Upper lobe of left lung (tissue), 6 donors: ENCODE measurements at regions not wholly inside any gene's neighbourhood (a gene's known extent, or its start where the extent isn't known, plus 50 kb on each side); places are given as distances from the start of the nearest gene placed in this dataset.
"Not testable (repeated sequence)": the region's sequence is repeated elsewhere in the genome, so short reads cannot be mapped to it uniquely, and the experiment has no call there.

Experiments
- ATAC-seq, 2 donors: fragments of 200-7000 bp; cut with Tn5 transposase; one replicate each; pipeline ENCODE4 v1.9.1; 2022; ENCODE audit warnings: mild to moderate bottlenecking in 2 of 2, moderate library complexity in 2 of 2; ENCODE audit not compliant: low FRiP score in 2 of 2
- DNase-seq, 2 donors: peaks; one replicate each; pipeline ENCODE4 v3.0.0-alpha.2; 2019 to 2020
- H3K27ac ChIP-seq, 4 donors: fragments of 200-600 bp; sonication (generic); one replicate each; pipeline ENCODE4 v1.5.1; 2016 to 2019
- H3K27me3 ChIP-seq, 4 donors: fragments of 200-600 bp; sonication (generic); one replicate each; pipeline ENCODE4 v1.5.1; 2017 to 2019
- H3K36me3 ChIP-seq, 4 donors: fragments of 200-600 bp; sonication (generic); one replicate each; pipeline ENCODE4 v1.5.1; 2016 to 2019
- H3K4me1 ChIP-seq, 4 donors: fragments of 200-600 bp; sonication (generic); one replicate each; pipeline ENCODE4 v1.5.1; 2018 to 2019
- H3K4me3 ChIP-seq, 4 donors: fragments of 200-600 bp; sonication (generic); one replicate each; pipeline ENCODE4 v1.5.1; 2017 to 2019; ENCODE audit warnings: mild to moderate bottlenecking in 2 of 4, moderate library complexity in 1 of 4
- H3K9me3 ChIP-seq, 4 donors: fragments of 200-600 bp; sonication (generic); one replicate each; pipeline ENCODE4 v1.5.1; 2018 to 2019
- EP300 ChIP-seq, 4 donors: sonication (generic); formaldehyde crosslinking; IDR thresholded peaks; one replicate each; pipeline ENCODE4 v1.5.1; 2017; ENCODE audit warnings: antibody characterized with exemption in 4 of 4, control low read depth in 2 of 4
- POLR2A ChIP-seq, 4 donors: fragments of 450-650 bp; IDR thresholded peaks; one replicate each; pipeline ENCODE4 v1.5.1; 2016 to 2017; ENCODE audit warnings: antibody characterized with exemption in 4 of 4, mild to moderate bottlenecking in 2 of 4
- POLR2AphosphoS5 ChIP-seq, 2 donors: sonication (generic); formaldehyde crosslinking; IDR thresholded peaks; one replicate each; pipeline ENCODE4 v1.5.1; 2017; ENCODE audit warnings: antibody characterized with exemption in 2 of 2
- WGBS, 2 donors: methylation state at CpG; one replicate each; pipeline ENCODE4 v1.1.5; 2017 to 2018; 5-methylcytosine and 5-hydroxymethylcytosine counted together
- TF ChIP-seq, protein P1 (sequence below), 6 experiments: fragments of 450-650 bp in 4 of 6; fragments of 200-600 bp in 2 of 6; sonication (generic) in 2 of 6; IDR thresholded peaks; one replicate each; pipeline ENCODE4 v1.5.1; 2016 to 2019; ENCODE audit warnings: antibody characterized with exemption in 6 of 6
- donor health status: DM: no; HTN: no; CAD: no; lungs with moderate emphysema.
- donor health status: DM: no; HTN: yes; CAD: no; lungs with severe emphysema.

DNA sequence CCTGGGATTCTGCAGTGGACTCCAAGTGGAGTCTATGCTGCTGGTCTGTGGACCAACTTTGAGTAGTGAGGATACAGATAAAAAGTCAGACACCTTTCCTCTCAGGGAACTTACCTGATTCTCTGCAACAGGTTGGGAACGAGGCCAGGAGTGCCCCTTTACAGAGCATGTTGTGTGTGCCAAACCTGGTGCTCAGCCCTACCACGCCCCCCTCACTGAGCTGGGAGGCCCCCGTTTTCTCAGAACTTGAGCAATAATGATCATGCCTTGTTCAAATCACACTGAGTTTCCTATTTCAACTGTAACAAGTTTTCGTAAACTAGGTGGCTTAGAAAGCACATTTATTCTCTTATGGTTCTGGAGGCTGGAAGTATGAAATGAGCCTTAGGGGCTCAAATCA lies 182.0 kb downstream of the COPRS start:
- no peaks in the 10 kb centered on the region for H3K27me3 ChIP-seq
- H3K27ac ChIP-seq: no peak overlapping the region
- no peak for DNase-seq
- WGBS, 2 donors: 76 to 88% methylated on average over 3 to 4 of the region's 4 CpGs
- no peaks in the 10 kb centered on the region for H3K4me1 ChIP-seq
- no peaks in the 10 kb centered on the region for H3K9me3 ChIP-seq
- TF ChIP-seq, protein P1, sequence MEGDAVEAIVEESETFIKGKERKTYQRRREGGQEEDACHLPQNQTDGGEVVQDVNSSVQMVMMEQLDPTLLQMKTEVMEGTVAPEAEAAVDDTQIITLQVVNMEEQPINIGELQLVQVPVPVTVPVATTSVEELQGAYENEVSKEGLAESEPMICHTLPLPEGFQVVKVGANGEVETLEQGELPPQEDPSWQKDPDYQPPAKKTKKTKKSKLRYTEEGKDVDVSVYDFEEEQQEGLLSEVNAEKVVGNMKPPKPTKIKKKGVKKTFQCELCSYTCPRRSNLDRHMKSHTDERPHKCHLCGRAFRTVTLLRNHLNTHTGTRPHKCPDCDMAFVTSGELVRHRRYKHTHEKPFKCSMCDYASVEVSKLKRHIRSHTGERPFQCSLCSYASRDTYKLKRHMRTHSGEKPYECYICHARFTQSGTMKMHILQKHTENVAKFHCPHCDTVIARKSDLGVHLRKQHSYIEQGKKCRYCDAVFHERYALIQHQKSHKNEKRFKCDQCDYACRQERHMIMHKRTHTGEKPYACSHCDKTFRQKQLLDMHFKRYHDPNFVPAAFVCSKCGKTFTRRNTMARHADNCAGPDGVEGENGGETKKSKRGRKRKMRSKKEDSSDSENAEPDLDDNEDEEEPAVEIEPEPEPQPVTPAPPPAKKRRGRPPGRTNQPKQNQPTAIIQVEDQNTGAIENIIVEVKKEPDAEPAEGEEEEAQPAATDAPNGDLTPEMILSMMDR (IDR thresholded peaks at IDR 0.05): no peak
- TF ChIP-seq EP300 (IDR thresholded peaks at IDR 0.05) (no peak), POLR2A (IDR thresholded peaks at IDR 0.05) (no peak), POLR2AphosphoS5 (IDR thresholded peaks at IDR 0.05) (no peak)
- no peak overlapping the region for H3K4me3 ChIP-seq
- ATAC-seq: no peak
- no peaks in the 10 kb centered on the region for H3K36me3 ChIP-seq

DNA sequence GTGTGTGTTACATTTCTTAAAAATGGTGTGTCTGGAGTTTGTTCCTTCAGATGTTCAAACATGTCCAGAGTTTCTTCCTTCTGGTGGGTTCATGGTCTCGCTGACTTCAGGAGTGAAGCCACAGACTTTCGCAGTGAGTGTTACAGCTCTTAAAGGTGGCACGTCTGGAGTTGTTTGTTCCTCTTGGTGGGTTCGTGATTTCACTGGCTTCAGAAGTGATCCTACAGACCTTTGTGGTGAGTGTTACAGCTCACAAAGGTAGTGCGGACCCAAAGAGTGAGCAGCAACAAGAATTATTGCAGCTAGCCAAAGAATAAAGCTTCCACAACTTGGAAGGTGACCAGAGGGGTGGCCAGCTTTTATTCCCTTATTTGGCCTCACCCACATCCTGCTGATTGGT lies 183.7 kb downstream of the COPRS start:
- not testable (repeated sequence) for H3K27ac ChIP-seq, H3K9me3 ChIP-seq, H3K4me3 ChIP-seq, H3K27me3 ChIP-seq, DNase-seq, H3K4me1 ChIP-seq, ATAC-seq, H3K36me3 ChIP-seq
- 72 to 85% methylated on average over 5 of the region's 5 CpGs for WGBS, 2 donors

DNA sequence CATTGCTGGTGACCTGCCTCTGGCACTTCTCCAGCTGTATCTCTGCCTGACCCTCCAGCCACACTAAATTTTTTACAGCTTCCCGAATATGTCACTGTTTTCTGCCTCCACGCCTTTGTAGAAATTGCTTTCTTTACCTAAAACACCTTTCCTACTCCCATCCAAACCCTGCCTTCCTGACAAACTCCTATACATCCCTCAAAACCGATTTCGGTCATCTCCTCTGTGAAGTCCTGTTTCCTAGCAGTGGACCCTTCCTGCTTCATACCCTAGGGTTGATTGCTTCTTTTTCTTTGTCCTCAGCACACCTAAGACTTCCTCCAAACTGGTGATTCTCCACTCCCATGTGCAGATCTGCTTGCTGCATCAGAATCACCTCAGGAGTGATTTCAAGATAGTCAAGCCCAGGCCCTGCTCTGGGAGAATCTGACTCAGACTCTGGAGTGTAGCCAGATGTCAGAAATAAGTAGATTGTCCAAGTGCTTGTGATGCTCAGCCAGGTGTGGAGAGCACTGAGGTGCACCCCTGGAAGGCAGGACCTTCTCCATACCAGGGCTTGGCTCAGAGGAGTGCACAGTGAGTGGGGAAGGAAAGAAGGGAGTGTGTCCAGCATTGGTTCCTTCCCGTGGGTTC lies 184.2 kb downstream of the COPRS start:
- 76 to 77% methylated on average over 5 of the region's 5 CpGs for WGBS, 2 donors
- no peak overlapping the region for H3K4me3 ChIP-seq
- DNase-seq: no peak

DNA sequence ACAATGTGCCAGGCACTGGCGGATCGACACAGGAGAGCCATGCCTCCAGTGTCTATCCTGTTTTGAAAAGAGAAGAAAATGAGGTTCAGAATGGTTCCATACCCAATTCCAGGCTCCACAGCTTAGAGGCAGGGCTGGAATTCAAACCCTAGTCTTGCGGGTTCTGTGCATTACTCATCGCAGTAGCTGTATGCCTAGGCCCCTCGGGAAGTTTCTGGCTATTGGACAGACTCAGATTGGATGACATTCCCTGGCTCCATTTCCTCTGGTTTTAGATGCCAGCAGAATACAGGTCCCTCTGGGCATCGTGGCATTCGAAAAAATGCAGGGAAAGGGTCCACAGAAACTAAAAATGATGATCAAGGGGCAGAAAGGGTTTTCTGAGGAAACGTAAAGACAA lies 184.7 kb downstream of the COPRS start:
- Histone ChIP-seq H3K4me1 (no peaks in the 10 kb centered on the region), H3K9me3 (no peaks in the 10 kb centered on the region), H3K27me3 (no peaks in the 10 kb centered on the region), H3K36me3 (no peaks in the 10 kb centered on the region), H3K27ac (no peak overlapping the region), H3K4me3 (no peak overlapping the region)
- ATAC-seq: no peak
- TF ChIP-seq POLR2AphosphoS5 (IDR thresholded peaks at IDR 0.05) (no peak), POLR2A (IDR thresholded peaks at IDR 0.05) (no peak)
- TF ChIP-seq, protein P1 (IDR thresholded peaks at IDR 0.05): no peak
- WGBS, 2 donors: 79 to 87% methylated on average over 8 of the region's 8 CpGs
- DNase-seq: no peak

More for the DNA sequence above, 184.2 kb downstream of the COPRS start:
- Histone ChIP-seq H3K27ac (no peak overlapping the region), H3K4me1 (no peaks in the 10 kb centered on the region), H3K27me3 (no peaks in the 10 kb centered on the region), H3K9me3 (no peaks in the 10 kb centered on the region), H3K36me3 (no peaks in the 10 kb centered on the region)
- TF ChIP-seq EP300 (IDR thresholded peaks at IDR 0.05) (no peak), POLR2A (IDR thresholded peaks at IDR 0.05) (no peak), POLR2AphosphoS5 (IDR thresholded peaks at IDR 0.05) (no peak)
- TF ChIP-seq, protein P1 (IDR thresholded peaks at IDR 0.05): no peak
- no peak for ATAC-seq

DNA sequence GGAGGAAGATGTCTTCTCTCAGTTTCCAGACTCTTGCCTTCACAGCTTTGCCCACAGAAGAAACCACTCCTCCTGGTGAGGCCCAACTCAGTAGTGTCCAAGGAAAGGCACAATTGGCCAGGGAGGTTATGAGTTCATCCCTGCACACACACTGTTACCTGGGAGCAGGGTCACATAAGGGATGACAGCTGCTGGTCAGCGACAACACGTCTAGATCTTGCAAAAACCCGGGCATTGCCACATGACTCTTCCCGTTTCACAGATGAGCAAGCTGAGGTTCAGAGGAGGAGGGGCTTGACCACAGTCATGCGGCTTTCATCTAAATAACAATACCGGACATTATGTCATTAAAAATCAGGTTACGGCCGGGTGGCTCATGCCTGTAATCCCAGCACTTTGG lies 186.0 kb downstream of the COPRS start:
- Histone ChIP-seq H3K27me3 (no peaks in the 10 kb centered on the region), H3K27ac (no peak overlapping the region), H3K4me1 (no peaks in the 10 kb centered on the region), H3K9me3 (no peaks in the 10 kb centered on the region), H3K36me3 (no peaks in the 10 kb centered on the region), H3K4me3 (no peak overlapping the region)
- no peak for TF ChIP-seq EP300 (IDR thresholded peaks at IDR 0.05)
- no peak for TF ChIP-seq POLR2AphosphoS5 (IDR thresholded peaks at IDR 0.05)
- TF ChIP-seq, protein P1 (IDR thresholded peaks at IDR 0.05): no peak
- no peak for TF ChIP-seq POLR2A (IDR thresholded peaks at IDR 0.05)
- DNase-seq: no peak
- ATAC-seq: no peak
- WGBS, 2 donors: 61 to 77% methylated on average over 8 of the region's 8 CpGs
